SK-N-MC (cell line): ENCODE measurements at regions not wholly inside any gene's neighbourhood (a gene's known extent, or its start where the extent isn't known, plus 50 kb on each side); places are given as distances from the start of the nearest gene placed in this dataset.

Experiments used
- DNase-seq: peaks from one replicate; pipeline ENCODE4 v3.0.0-alpha.2; 2011; ENCODE audit warnings: low read depth, low spot score
- H3K27ac ChIP-seq: fragments of 200-600 bp; sonication (generic); 2 replicates; pipeline ENCODE4 v1.5.1; 2016; ENCODE audit warnings: mixed run types
- H3K36me3 ChIP-seq: fragments of 200-600 bp; sonication (generic); 2 replicates; pipeline ENCODE4 v1.6.1; 2017; ENCODE audit warnings: antibody characterized with exemption, low read length, mixed read lengths; ENCODE audit not compliant: insufficient read depth
- H3K4me3 ChIP-seq: fragments of 200-600 bp; sonication (generic); 2 replicates; pipeline ENCODE4 v1.5.1; 2016
- H3K9ac ChIP-seq: fragments of 200-600 bp; sonication (generic); 2 replicates; pipeline ENCODE4 v1.8.0; 2017; ENCODE audit warnings: mixed run types, mixed read lengths; ENCODE audit not compliant: insufficient read length
- H3K9me3 ChIP-seq: fragments of 200-600 bp; sonication (generic); 2 replicates; pipeline ENCODE4 v1.6.1; 2017; ENCODE audit warnings: low read depth, mild to moderate bottlenecking, antibody characterized with exemption, low read length, moderate library complexity, mixed read lengths
- EZH2 ChIP-seq: fragments of 200-600 bp; sonication (generic); IDR thresholded peaks from one replicate; pipeline ENCODE4 v1.6.1; 2017; ENCODE audit warnings: antibody characterized with exemption
- FOXP2 ChIP-seq: optimal IDR thresholded peaks from 2 replicates; pipeline ENCODE3; 2011; ENCODE audit warnings: mild to moderate bottlenecking, moderate library complexity; ENCODE audit not compliant: insufficient read depth; ENCODE audit errors: extremely low read length, control extremely low read depth
- POLR2AphosphoS5 ChIP-seq: IDR thresholded peaks from 2 replicates; pipeline ENCODE4 v1.6.1; 2012; ENCODE audit warnings: mild to moderate bottlenecking, low read depth, low read length, borderline replicate concordance

DNA sequence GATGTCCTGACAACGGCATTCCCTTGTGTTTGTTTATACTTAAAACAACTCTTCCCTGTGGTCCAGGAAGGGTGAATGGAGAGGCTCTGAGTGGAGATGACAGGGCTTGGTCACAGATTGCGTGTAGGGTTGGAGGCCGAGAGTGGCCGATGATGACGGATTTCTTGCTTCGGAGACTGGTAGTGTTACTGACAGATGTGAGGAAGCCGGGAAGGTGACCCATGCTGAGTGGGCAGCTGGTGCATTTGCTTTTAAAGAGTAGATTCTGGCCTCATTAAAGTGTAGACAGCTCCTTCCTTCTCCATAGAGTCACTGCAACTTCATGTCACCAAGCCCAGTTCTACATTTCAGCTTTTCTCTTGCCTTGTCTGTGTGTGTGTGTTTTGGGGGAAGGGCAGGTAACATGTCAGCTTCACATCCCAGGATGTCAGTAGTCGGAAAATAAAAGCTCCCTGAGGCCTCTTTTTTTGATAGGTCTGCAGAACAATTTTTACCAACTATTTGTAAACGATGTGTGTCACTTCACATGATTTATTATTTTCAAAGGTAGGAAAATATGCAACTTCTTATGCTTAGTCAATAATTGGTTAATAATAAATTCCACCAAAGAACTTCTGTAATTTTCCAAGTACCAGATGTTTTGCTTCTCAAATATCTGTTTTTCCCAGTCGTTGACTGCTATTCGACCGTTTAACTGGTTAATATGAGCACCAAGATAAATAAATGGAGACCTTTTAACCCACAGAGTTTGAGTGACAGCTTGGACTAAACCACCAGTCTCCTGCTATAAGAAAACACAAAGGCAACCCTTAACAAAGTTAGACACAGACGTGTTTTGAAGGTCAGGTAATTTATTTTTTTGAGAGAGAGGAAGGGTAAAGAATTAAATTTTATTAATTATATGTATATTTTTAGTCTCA, 436.9 kb downstream of the SLC4A3 start:
- no peak for DNase-seq
- Histone ChIP-seq H3K36me3 (no peaks in the 10 kb centered on the region), H3K4me3 (no peak overlapping the region), H3K27ac (no peak overlapping the region), H3K9ac (no peak overlapping the region), H3K9me3 (no peaks in the 10 kb centered on the region)
- no peak for TF ChIP-seq POLR2AphosphoS5
- no peak for TF ChIP-seq FOXP2
- no peak for TF ChIP-seq EZH2

- no peak overlapping the region for H3K27ac ChIP-seq
- no peaks in the 10 kb centered on the region for H3K9me3 ChIP-seq
- H3K9ac ChIP-seq, result no peak overlapping the region
- no peaks in the 10 kb centered on the region for H3K36me3 ChIP-seq
- no peak for DNase-seq
- no peak for TF ChIP-seq FOXP2
- TF ChIP-seq POLR2AphosphoS5, result no peak
- TF ChIP-seq EZH2, result no peak
- H3K4me3 ChIP-seq, result no peak overlapping the region
These were observed 438.2 kb downstream of the SLC4A3 start for GRCh38 chr2:220065581-220065980.

GRCh38 chr2:220068846-220069245, 441.4 kb downstream of the SLC4A3 start:
- no peaks in the 10 kb centered on the region for H3K36me3 ChIP-seq
- H3K27ac ChIP-seq, result no peak overlapping the region
- H3K4me3 ChIP-seq, result no peak overlapping the region
- no peak overlapping the region for H3K9ac ChIP-seq
- TF ChIP-seq EZH2 (no peak), FOXP2 (no peak), POLR2AphosphoS5 (no peak)
- no peaks in the 10 kb centered on the region for H3K9me3 ChIP-seq
- no peak for DNase-seq

DNA sequence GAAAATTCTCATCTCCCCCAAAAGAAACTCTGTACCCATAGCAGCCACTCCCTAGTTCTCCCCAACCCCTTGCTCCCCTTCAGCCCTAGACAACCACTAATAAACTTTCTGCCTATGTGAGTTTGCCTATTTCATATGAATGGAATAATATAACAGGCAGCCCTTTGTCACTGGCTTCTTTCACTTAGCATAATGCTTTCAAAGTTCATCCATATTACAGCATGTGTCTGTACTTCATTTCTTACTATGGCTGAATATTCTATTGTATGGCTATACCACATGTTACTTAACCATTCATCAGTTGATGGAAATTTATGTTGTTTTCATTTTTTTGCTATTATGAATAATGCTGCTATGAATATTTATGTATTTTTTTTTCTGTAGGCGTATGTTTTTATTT, 442.9 kb downstream of the SLC4A3 start:
- Histone ChIP-seq H3K36me3 (no peaks in the 10 kb centered on the region), H3K4me3 (no peak overlapping the region), H3K27ac (no peak overlapping the region), H3K9ac (no peak overlapping the region), H3K9me3 (no peaks in the 10 kb centered on the region)
- DNase-seq, result no peak
- TF ChIP-seq EZH2 (no peak), FOXP2 (no peak), POLR2AphosphoS5 (no peak)

GRCh38 chr2:220071696-220072095, 444.3 kb downstream of the SLC4A3 start:
- no peaks in the 10 kb centered on the region for H3K9me3 ChIP-seq
- DNase-seq, result no peak
- no peak overlapping the region for H3K27ac ChIP-seq
- no peaks in the 10 kb centered on the region for H3K36me3 ChIP-seq
- TF ChIP-seq EZH2 (no peak), FOXP2 (no peak), POLR2AphosphoS5 (no peak)
- H3K4me3 ChIP-seq, result no peak overlapping the region
- no peak overlapping the region for H3K9ac ChIP-seq

- Histone ChIP-seq H3K9ac (no peak overlapping the region), H3K4me3 (no peak overlapping the region), H3K9me3 (no peaks in the 10 kb centered on the region), H3K27ac (no peak overlapping the region), H3K36me3 (no peaks in the 10 kb centered on the region)
- TF ChIP-seq POLR2AphosphoS5 (no peak), FOXP2 (no peak), EZH2 (no peak)
- DNase-seq, result no peak
These were observed 445.3 kb downstream of the SLC4A3 start for GRCh38 chr2:220072669-220073220.

GRCh38 chr2:220075835-220076234, 448.4 kb downstream of the SLC4A3 start:
- Histone ChIP-seq H3K36me3 (no peaks in the 10 kb centered on the region), H3K27ac (no peak overlapping the region), H3K4me3 (no peak overlapping the region), H3K9me3 (no peaks in the 10 kb centered on the region), H3K9ac (no peak overlapping the region)
- no peak for DNase-seq
- no peak for TF ChIP-seq POLR2AphosphoS5
- no peak for TF ChIP-seq FOXP2
- TF ChIP-seq EZH2, result no peak

GRCh38 chr2:220076734-220077133, 449.3 kb downstream of the SLC4A3 start:
- TF ChIP-seq EZH2 (no peak), FOXP2 (no peak), POLR2AphosphoS5 (no peak)
- no peaks in the 10 kb centered on the region for H3K36me3 ChIP-seq
- H3K9me3 ChIP-seq, result no peaks in the 10 kb centered on the region
- H3K4me3 ChIP-seq, result no peak overlapping the region
- no peak overlapping the region for H3K9ac ChIP-seq
- DNase-seq, result no peak
- H3K27ac ChIP-seq, result no peak overlapping the region
